OCI-LY3 (cell line): ENCODE measurements at regions not wholly inside any gene's neighbourhood (a gene's known extent, or its start where the extent isn't known, plus 50 kb on each side); places are given as distances from the start of the nearest gene placed in this dataset.

ENCODE experiments used
- CTCF ChIP-seq: fragments of 200-600, 300-600 bp; sonication (generic); IDR thresholded peaks from 2 replicates; pipeline ENCODE4 v1.5.1; 2014; ENCODE audit warnings: antibody characterized with exemption, low read length, low read depth
- EZH2phosphoT487 ChIP-seq: fragments of 200-600 bp; shearing (Covaris generic); IDR thresholded peaks from 2 replicates; pipeline ENCODE4 v1.6.1; 2018; ENCODE audit warnings: antibody characterized with exemption, mixed run types, low read depth

- TF ChIP-seq CTCF, result no peak
- TF ChIP-seq EZH2phosphoT487, result no peak
Measured at GRCh38 chr14:84929086-84929485, 600.9 kb upstream of the FLRT2 start.
